Gastrocnemius medialis (tissue), 4 donors: ENCODE measurements at regions not wholly inside any gene's neighbourhood (a gene's known extent, or its start where the extent isn't known, plus 50 kb on each side); places are given as distances from the start of the nearest gene placed in this dataset.

Experiments used
- ATAC-seq, 2 donors: fragments of 150-250 bp; one replicate each; pipeline ENCODE4 v1.9.1; 2016
- DNase-seq, 2 donors: peaks; one replicate each; pipeline ENCODE4 v3.0.0-alpha.2; 2019
- H3K27ac ChIP-seq, 4 donors: fragments of 200-600 bp; sonication (generic); 1 replicate in 1 of 4; 2 replicates in 3 of 4; pipeline ENCODE4 v1.5.1; 2016 to 2018; ENCODE audit warnings: mild to moderate bottlenecking in 2 of 4, moderate library complexity in 1 of 4
- H3K27me3 ChIP-seq, 3 donors: fragments of 200-600 bp; sonication (generic) in 2 of 3; 1 replicate in 1 of 3; 2 replicates in 2 of 3; pipeline versions ENCODE4 v1.5.1 to v1.6.0; 2016 to 2019; ENCODE audit warnings: mild to moderate bottlenecking in 1 of 3, moderate library complexity in 1 of 3
- H3K36me3 ChIP-seq, 2 donors: fragments of 200-600 bp; sonication (generic) in 1 of 2; one replicate each; pipeline ENCODE4 v1.5.1; 2017 to 2018
- H3K4me1 ChIP-seq, 2 donors: fragments of 200-600 bp; sonication (generic) in 1 of 2; one replicate each; pipeline ENCODE4 v1.5.1; 2016 to 2017; ENCODE audit warnings: mild to moderate bottlenecking in 2 of 2
- H3K4me3 ChIP-seq, 4 donors: fragments of 200-600 bp; sonication (generic) in 3 of 4; 1 replicate in 1 of 4; 2 replicates in 3 of 4; pipeline ENCODE4 v1.5.1; 2016 to 2019; ENCODE audit warnings: mild to moderate bottlenecking in 2 of 4
- H3K9me3 ChIP-seq, 3 donors: fragments of 200-600 bp; sonication (generic) in 2 of 3; 1 replicate in 1 of 3; 2 replicates in 2 of 3; pipeline ENCODE4 v1.5.1; 2016 to 2019
- CTCF ChIP-seq, 5 experiments: fragments of 450-650 bp in 3 of 5; fragments of 200-600 bp in 2 of 5; sonication (generic) in 2 of 5; IDR thresholded peaks in 4 of 5; conservative IDR thresholded peaks in 1 of 5; 1 replicate in 4 of 5; 2 replicates in 1 of 5; pipeline ENCODE4 v1.5.1; 2016 to 2019; ENCODE audit warnings: antibody characterized with exemption in 5 of 5, mild to moderate bottlenecking in 3 of 5, moderate library complexity in 3 of 5
- POLR2A ChIP-seq, 2 donors: fragments of 450-650 bp; IDR thresholded peaks; one replicate each; pipeline ENCODE4 v1.6.1; 2017; ENCODE audit warnings: antibody characterized with exemption in 2 of 2, mild to moderate bottlenecking in 2 of 2, moderate library complexity in 2 of 2
- in situ Hi-C, 4 donors: fragments of 200-750 bp; cut with MboI; loops; one replicate each; pipeline versions ENCODE4 v1.15.0 to v1.8.0; 2017; ENCODE audit warnings: low sequenced_read_pairs in 4 of 4
- intact Hi-C: fragments of 100-400 bp; cut with DNase I; formaldehyde crosslinking; loops from one replicate; pipeline ENCODE4 v1.15.1; 2023; ENCODE audit warnings: low total_unique reads

- intact Hi-C loops (no loop called here), in situ Hi-C loops (no loop called here)
- Histone ChIP-seq H3K9me3 (no peaks in the 10 kb centered on the region), H3K27ac (no peak overlapping the region), H3K4me1 (no peaks in the 10 kb centered on the region), H3K36me3 (no peaks in the 10 kb centered on the region), H3K27me3 (no peaks in the 10 kb centered on the region), H3K4me3 (no peak overlapping the region)
- TF ChIP-seq POLR2A (IDR thresholded peaks at IDR 0.05), result no peak
- no peak for TF ChIP-seq CTCF (IDR thresholded peaks at IDR 0.05 in 4 of 5, conservative IDR thresholded peaks at IDR 0.05 in 1 of 5)
- DNase-seq (no peak), ATAC-seq (no peak)
Measured at GRCh38 chr1:55913565-55913964, 665.8 kb downstream of the PLPP3 start.

GRCh38 chr1:55912438-55912837 lies 666.9 kb downstream of the PLPP3 start:
- in situ Hi-C loops (no loop called here), intact Hi-C loops (no loop called here)
- Histone ChIP-seq H3K27me3 (no peaks in the 10 kb centered on the region), H3K27ac (no peak overlapping the region), H3K9me3 (no peaks in the 10 kb centered on the region), H3K4me1 (no peaks in the 10 kb centered on the region), H3K36me3 (no peaks in the 10 kb centered on the region), H3K4me3 (no peak overlapping the region)
- TF ChIP-seq CTCF (IDR thresholded peaks at IDR 0.05 in 4 of 5, conservative IDR thresholded peaks at IDR 0.05 in 1 of 5) (no peak), POLR2A (IDR thresholded peaks at IDR 0.05) (no peak)
- DNase-seq (no peak), ATAC-seq (no peak)

GRCh38 chr1:55904541-55904940 lies 674.8 kb downstream of the PLPP3 start:
- Histone ChIP-seq H3K4me1 (no peaks in the 10 kb centered on the region), H3K27ac (no peak overlapping the region), H3K9me3 (no peaks in the 10 kb centered on the region), H3K4me3 (no peak overlapping the region), H3K36me3 (no peaks in the 10 kb centered on the region), H3K27me3 (no peaks in the 10 kb centered on the region)
- TF ChIP-seq CTCF (IDR thresholded peaks at IDR 0.05 in 4 of 5, conservative IDR thresholded peaks at IDR 0.05 in 1 of 5) (no peak), POLR2A (IDR thresholded peaks at IDR 0.05) (no peak)
- in situ Hi-C loops, result no loop called here
- ATAC-seq, result no peak
- no peak for DNase-seq
- intact Hi-C loops, result no loop called here

- H3K4me1 ChIP-seq, result no peaks in the 10 kb centered on the region
- H3K36me3 ChIP-seq, result no peaks in the 10 kb centered on the region
- in situ Hi-C loops, result no loop called here
- DNase-seq, result no peak
- no peak overlapping the region for H3K4me3 ChIP-seq
- intact Hi-C loops, result no loop called here
- H3K27ac ChIP-seq, result no peak overlapping the region
- no peak for ATAC-seq
- no peaks in the 10 kb centered on the region for H3K9me3 ChIP-seq
- no peaks in the 10 kb centered on the region for H3K27me3 ChIP-seq
- TF ChIP-seq CTCF (IDR thresholded peaks at IDR 0.05 in 4 of 5, conservative IDR thresholded peaks at IDR 0.05 in 1 of 5) (no peak), POLR2A (IDR thresholded peaks at IDR 0.05) (no peak)
Measured at GRCh38 chr1:55898181-55898580, 681.2 kb downstream of the PLPP3 start.

- DNase-seq (no peak), ATAC-seq (no peak)
- intact Hi-C loops (no loop called here), in situ Hi-C loops (no loop called here)
- Histone ChIP-seq H3K27me3 (no peaks in the 10 kb centered on the region), H3K4me1 (no peaks in the 10 kb centered on the region), H3K36me3 (no peaks in the 10 kb centered on the region), H3K9me3 (no peaks in the 10 kb centered on the region), H3K27ac (no peak overlapping the region), H3K4me3 (no peak overlapping the region)
- TF ChIP-seq POLR2A (IDR thresholded peaks at IDR 0.05), result no peak
Measured at GRCh38 chr1:55896210-55896609, 681.0 kb upstream of the USP24 start.
